ENCODE measurements at regions not wholly inside any gene's neighbourhood (a gene's known extent, or its start where the extent isn't known, plus 50 kb on each side); places are given as distances from the start of the nearest gene placed in this dataset.

GRCh38 chr17:71107136-71107535, 937.8 kb downstream of the KCNJ2 start:
- no peak for TF ChIP-seq POLR2A (IDR thresholded peaks at IDR 0.05; ENCODE audit: low read depth, low read length)
- no peak for TF ChIP-seq POLR2AphosphoS5 (IDR thresholded peaks at IDR 0.05; ENCODE audit: low read depth, low read length)
